A673 (cell line): ENCODE measurements at regions not wholly inside any gene's neighbourhood (a gene's known extent, or its start where the extent isn't known, plus 50 kb on each side); places are given as distances from the start of the nearest gene placed in this dataset.

ENCODE experiments used
- BruUV-seq: library from RNA; stranded (reverse); fragments of 400-500 nt; replicated peaks from 2 replicates; lab custom pipeline; 2021; lab: Mats Ljungman, UMichigan
- CTCF ChIA-PET: fragments of 300-600 bp; sonication (Branson Sonifier 250); formaldehyde crosslinking; loops from one replicate; lab custom pipeline; 2022; ENCODE audit warnings: antibody characterized with exemption; lab: Charles Lee
- POLR2A ChIA-PET: fragments of 300-600 bp; sonication (Branson Sonifier 250); formaldehyde crosslinking; loops from one replicate; lab custom pipeline; 2022; ENCODE audit warnings: antibody characterized with exemption; ENCODE audit not compliant: low non-redundant PET; lab: Charles Lee
- DNase-seq: peaks from one replicate; pipeline ENCODE4 v3.0.0-alpha.2; 2015; ENCODE audit warnings: low spot score
- H3K27ac ChIP-seq: fragments of 200-600 bp; sonication (generic); 2 replicates; pipeline ENCODE4 v1.5.1; 2016; ENCODE audit warnings: mixed run types, low read depth, mild to moderate bottlenecking, mixed read lengths, antibody characterized with exemption, low read length; ENCODE audit not compliant: poor library complexity, severe bottlenecking
- H3K27me3 ChIP-seq: fragments of 200-600 bp; sonication (generic); replicated peaks from 2 replicates; pipeline ENCODE4 v1.6.1; 2017; ENCODE audit warnings: mixed run types, low read depth, mild to moderate bottlenecking, mixed read lengths, antibody characterized with exemption, low read length; ENCODE audit not compliant: insufficient read depth, poor library complexity
- H3K36me3 ChIP-seq: fragments of 200-600 bp; sonication (generic); 2 replicates; pipeline ENCODE4 v1.6.1; 2016; ENCODE audit warnings: mixed run types, mild to moderate bottlenecking, mixed read lengths, antibody characterized with exemption, low read length; ENCODE audit not compliant: insufficient read depth, poor library complexity, severe bottlenecking
- H3K4me1 ChIP-seq: fragments of 200-600 bp; sonication (generic); 2 replicates; pipeline ENCODE4 v1.6.1; 2017; ENCODE audit warnings: mixed run types, mild to moderate bottlenecking, mixed read lengths, antibody characterized with exemption, low read length; ENCODE audit not compliant: insufficient read depth, poor library complexity, severe bottlenecking
- H3K4me3 ChIP-seq: fragments of 200-600 bp; sonication (generic); 2 replicates; pipeline ENCODE4 v1.5.1; 2016; ENCODE audit warnings: low read depth, mixed run types, mild to moderate bottlenecking, mixed read lengths, low read length; ENCODE audit not compliant: poor library complexity, severe bottlenecking
- H3K9me3 ChIP-seq: fragments of 200-600 bp; sonication (generic); 2 replicates; pipeline ENCODE4 v1.6.1; 2016; ENCODE audit warnings: mixed run types, low read depth, mild to moderate bottlenecking, mixed read lengths, antibody characterized with exemption, low read length; ENCODE audit not compliant: poor library complexity, severe bottlenecking
- CTCF ChIP-seq: fragments of 300-800, 200-600 bp; sonication (generic); conservative IDR thresholded peaks from 2 replicates; pipeline ENCODE4 v1.5.1; 2017; ENCODE audit warnings: low read depth, mild to moderate bottlenecking, antibody characterized with exemption, low read length, moderate library complexity, mixed read lengths
- EZH2 ChIP-seq: fragments of 200-600 bp; sonication (generic); IDR thresholded peaks from 2 replicates; pipeline ENCODE4 v1.6.1; 2017; ENCODE audit warnings: borderline replicate concordance, low read depth, mild to moderate bottlenecking, mixed read lengths, antibody characterized with exemption, low read length; ENCODE audit not compliant: poor library complexity, severe bottlenecking
- intact Hi-C: fragments of 100-400 bp; cut with micrococcal nuclease; formaldehyde crosslinking; loops from one replicate; pipeline ENCODE4 v1.10.0; 2022; ENCODE audit not compliant: unreplicated experiment

GRCh38 chr4:138887741-138888140 lies 127.8 kb upstream of the NOCT start:
- Histone ChIP-seq H3K4me1 (peaks cover 14% of the 10 kb centered on the region), H3K27me3 (no peaks in the 10 kb centered on the region), H3K36me3 (no peaks in the 10 kb centered on the region), H3K27ac (no peak overlapping the region), H3K4me3 (no peak overlapping the region), H3K9me3 (no peaks in the 10 kb centered on the region)
- no peak for TF ChIP-seq CTCF
- TF ChIP-seq EZH2: no peak
- ChIA-PET POLR2A (no interaction called here), CTCF (no interaction called here)
- intact Hi-C loops: no loop called here
- no TSS peak for BruUV-seq
- DNase-seq: no peak

GRCh38 chr4:138887341-138887740 lies 128.2 kb upstream of the NOCT start:
- Histone ChIP-seq H3K27ac (no peak overlapping the region), H3K9me3 (no peaks in the 10 kb centered on the region), H3K4me1 (peaks cover 14% of the 10 kb centered on the region), H3K4me3 (no peak overlapping the region), H3K36me3 (no peaks in the 10 kb centered on the region), H3K27me3 (no peaks in the 10 kb centered on the region)
- ChIA-PET POLR2A (no interaction called here), CTCF (no interaction called here)
- TF ChIP-seq EZH2 (no peak), CTCF (no peak)
- no peak for DNase-seq
- intact Hi-C loops: no loop called here
- no TSS peak for BruUV-seq

- Histone ChIP-seq H3K27me3 (no peaks in the 10 kb centered on the region), H3K9me3 (no peaks in the 10 kb centered on the region), H3K4me3 (no peak overlapping the region), H3K4me1 (no peaks in the 10 kb centered on the region), H3K36me3 (no peaks in the 10 kb centered on the region), H3K27ac (no peak overlapping the region)
- no TSS peak for BruUV-seq
- TF ChIP-seq EZH2 (no peak), CTCF (no peak)
- no peak for DNase-seq
- ChIA-PET POLR2A (no interaction called here), CTCF (no interaction called here)
- intact Hi-C loops: no loop called here
Observed at GRCh38 chr4:138879757-138880156, 135.8 kb upstream of the NOCT start.
